GM21529 (cell line): ENCODE measurements at regions not wholly inside any gene's neighbourhood (a gene's known extent, or its start where the extent isn't known, plus 50 kb on each side); places are given as distances from the start of the nearest gene placed in this dataset.
A peak's percentile ranks its signal among the peaks of the same experiment; 100 is the strongest.

ENCODE experiments used
- ATAC-seq: cut with Tn5 transposase; IDR thresholded peaks from one replicate; pipeline ENCODE4 v1.9.1; 2021; ENCODE audit not compliant: unreplicated experiment

DNA sequence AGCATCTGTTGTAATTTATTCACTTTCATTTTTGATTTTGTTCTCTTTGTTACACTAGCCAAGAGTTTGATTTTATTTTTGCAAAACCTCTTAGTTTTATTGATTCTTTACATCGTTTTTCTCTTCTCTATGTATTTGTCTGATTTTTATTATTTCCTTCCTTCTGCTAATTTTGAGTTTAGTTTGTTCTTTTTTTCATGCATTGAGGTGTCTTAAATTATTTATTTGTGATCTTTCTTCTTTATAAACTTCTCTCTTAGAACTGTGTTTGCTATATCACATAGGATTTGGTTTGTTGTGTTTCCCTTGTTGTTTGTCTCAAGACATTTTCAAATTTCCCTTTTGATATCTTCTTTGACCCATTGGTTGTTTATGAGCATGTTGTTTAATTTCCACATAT is 51.7 kb upstream of the NFKBIA start:
- no peak for ATAC-seq

- no peak for ATAC-seq
Observed at GRCh38 chr14:35458442-35458841, 53.9 kb upstream of the NFKBIA start.

DNA sequence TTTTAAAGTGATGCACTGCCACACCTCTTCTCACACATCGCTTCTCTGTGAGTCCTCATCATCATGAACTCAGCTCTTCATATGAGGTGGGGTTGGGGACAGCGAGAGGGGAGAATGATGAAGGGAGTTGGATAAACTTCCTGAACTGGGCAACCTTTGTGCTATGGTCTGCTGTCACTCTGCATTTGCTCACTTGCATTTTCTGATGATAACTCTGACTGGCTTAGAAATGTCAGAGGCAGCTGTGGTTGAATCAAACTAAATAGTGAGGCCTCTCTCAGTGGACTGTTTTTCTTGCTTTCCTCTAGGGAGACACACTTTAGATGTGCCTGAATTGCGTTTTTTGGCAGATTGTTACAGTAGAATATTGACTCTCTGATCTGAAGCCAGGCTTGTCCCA is 55.2 kb upstream of the NFKBIA start:
- ATAC-seq, result no peak

- ATAC-seq, result no peak
Observed at GRCh38 chr14:35470755-35471154, 63.2 kb upstream of the INSM2 start.

- no peak for ATAC-seq
Observed at GRCh38 chr14:35471803-35472202, 62.2 kb upstream of the INSM2 start.

- ATAC-seq, result no peak
Observed at GRCh38 chr14:35474323-35474722, 59.6 kb upstream of the INSM2 start.

DNA sequence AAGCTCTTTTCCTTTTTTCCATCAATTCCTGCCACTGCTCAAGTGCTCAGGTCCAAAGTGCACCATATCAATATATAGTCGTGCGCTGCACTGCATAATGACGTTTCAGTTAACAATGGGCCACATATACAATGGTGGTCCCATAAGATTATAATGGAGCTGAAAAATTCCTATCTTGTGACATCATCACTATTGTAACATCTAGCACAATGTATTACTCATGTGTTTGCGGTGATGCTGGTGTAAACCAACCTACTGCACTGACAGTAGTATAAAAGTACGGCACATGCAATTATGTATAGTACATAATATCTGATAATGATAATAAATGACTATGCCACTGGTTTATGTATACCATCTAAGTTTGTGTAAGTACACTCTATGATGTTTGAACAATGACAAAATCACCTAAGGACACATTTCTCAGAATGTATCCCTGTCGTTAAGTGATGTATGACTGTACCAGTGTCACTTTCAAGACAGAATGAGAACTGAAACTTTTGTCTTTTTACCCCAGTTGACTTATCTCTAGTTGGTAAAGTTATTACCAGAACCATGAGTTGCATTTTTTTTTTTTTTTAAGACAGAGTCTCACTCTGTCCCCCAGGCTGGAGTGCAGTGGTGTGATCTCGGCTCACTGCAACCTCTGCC is 53.7 kb upstream of the INSM2 start:
- peak; percentile 94 for ATAC-seq

GRCh38 chr14:35482994-35483515 is 50.9 kb upstream of the INSM2 start:
- ATAC-seq, result no peak
